Vagina (tissue), 2 donors: ENCODE measurements at regions not wholly inside any gene's neighbourhood (a gene's known extent, or its start where the extent isn't known, plus 50 kb on each side); places are given as distances from the start of the nearest gene placed in this dataset.

ENCODE experiments used
- POLR2AphosphoS5 ChIP-seq, 2 donors: sonication (generic); formaldehyde crosslinking; IDR thresholded peaks; one replicate each; pipeline ENCODE4 v1.9.0; 2017; ENCODE audit warnings: antibody characterized with exemption in 2 of 2, mild to moderate bottlenecking in 2 of 2, low read depth in 1 of 2; ENCODE audit not compliant: insufficient read depth in 1 of 2
- TF ChIP-seq, protein P1 (sequence below), 3 experiments: fragments of 450-650 bp in 2 of 3; fragments of 200-600 bp in 1 of 3; sonication (generic) in 1 of 3; IDR thresholded peaks; one replicate each; pipeline ENCODE4 v1.5.1; 2017 to 2019; ENCODE audit warnings: antibody characterized with exemption in 3 of 3, mild to moderate bottlenecking in 2 of 3, moderate library complexity in 2 of 3

GRCh38 chr1:70754701-70755100 is 292.9 kb downstream of the PTGER3 start:
- TF ChIP-seq, protein P1, sequence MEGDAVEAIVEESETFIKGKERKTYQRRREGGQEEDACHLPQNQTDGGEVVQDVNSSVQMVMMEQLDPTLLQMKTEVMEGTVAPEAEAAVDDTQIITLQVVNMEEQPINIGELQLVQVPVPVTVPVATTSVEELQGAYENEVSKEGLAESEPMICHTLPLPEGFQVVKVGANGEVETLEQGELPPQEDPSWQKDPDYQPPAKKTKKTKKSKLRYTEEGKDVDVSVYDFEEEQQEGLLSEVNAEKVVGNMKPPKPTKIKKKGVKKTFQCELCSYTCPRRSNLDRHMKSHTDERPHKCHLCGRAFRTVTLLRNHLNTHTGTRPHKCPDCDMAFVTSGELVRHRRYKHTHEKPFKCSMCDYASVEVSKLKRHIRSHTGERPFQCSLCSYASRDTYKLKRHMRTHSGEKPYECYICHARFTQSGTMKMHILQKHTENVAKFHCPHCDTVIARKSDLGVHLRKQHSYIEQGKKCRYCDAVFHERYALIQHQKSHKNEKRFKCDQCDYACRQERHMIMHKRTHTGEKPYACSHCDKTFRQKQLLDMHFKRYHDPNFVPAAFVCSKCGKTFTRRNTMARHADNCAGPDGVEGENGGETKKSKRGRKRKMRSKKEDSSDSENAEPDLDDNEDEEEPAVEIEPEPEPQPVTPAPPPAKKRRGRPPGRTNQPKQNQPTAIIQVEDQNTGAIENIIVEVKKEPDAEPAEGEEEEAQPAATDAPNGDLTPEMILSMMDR (IDR thresholded peaks at IDR 0.05), result no peak
- no peak for TF ChIP-seq POLR2AphosphoS5 (IDR thresholded peaks at IDR 0.05; ENCODE audit: insufficient read depth in 1 of 2, low read depth in 1 of 2)
